HK-2 (cell line): ENCODE measurements at regions not wholly inside any gene's neighbourhood (a gene's known extent, or its start where the extent isn't known, plus 50 kb on each side); places are given as distances from the start of the nearest gene placed in this dataset.

Experiments used
- DNase-seq: peaks from one replicate; pipeline ENCODE4 v3.0.0-alpha.2; 2018; ENCODE audit not compliant: unreplicated experiment

- DNase-seq, result no peak
Observed at GRCh38 chr17:77266891-77267341, 126.1 kb downstream of the SEC14L1 start.

GRCh38 chr17:77269696-77270681 is 129.2 kb downstream of the SEC14L1 start:
- DNase-seq, result no peak

- DNase-seq, result no peak
Observed at GRCh38 chr17:77271411-77271810, 130.6 kb downstream of the SEC14L1 start.

GRCh38 chr17:77273397-77274085 is 132.8 kb downstream of the SEC14L1 start:
- no peak for DNase-seq

- no peak for DNase-seq
Observed at GRCh38 chr17:77274096-77274845, 133.5 kb downstream of the SEC14L1 start.

GRCh38 chr17:77279448-77280303 is 138.9 kb downstream of the SEC14L1 start:
- peak; percentile 74 for DNase-seq

- peak; percentile 45 for DNase-seq
Observed at GRCh38 chr17:77280304-77281121, 139.7 kb downstream of the SEC14L1 start.

- DNase-seq, result peak; percentile 84
Observed at GRCh38 chr17:77281122-77281903, 140.5 kb downstream of the SEC14L1 start.

GRCh38 chr17:77281904-77282367 is 141.2 kb downstream of the SEC14L1 start:
- DNase-seq, result peak; percentile 55

GRCh38 chr17:77282524-77283515 is 142.1 kb downstream of the SEC14L1 start:
- peak; percentile 35 for DNase-seq

GRCh38 chr17:77284023-77284617 is 143.4 kb downstream of the SEC14L1 start:
- no peak for DNase-seq

- DNase-seq, result peak; percentile 93
Observed at GRCh38 chr17:77285594-77286390, 145.0 kb downstream of the SEC14L1 start.

GRCh38 chr17:77286391-77286640 is 145.5 kb downstream of the SEC14L1 start:
- DNase-seq, result no peak

- DNase-seq, result peak; percentile 82
Observed at GRCh38 chr17:77286641-77287431, 146.1 kb downstream of the SEC14L1 start.

GRCh38 chr17:77287432-77288068 is 146.8 kb downstream of the SEC14L1 start:
- DNase-seq, result peak; percentile 81
